Activated CD8-positive, alpha-beta T cell treated with anti-CD3 and anti-CD28 coated beads for 36 hours (primary cell): ENCODE measurements at regions not wholly inside any gene's neighbourhood (a gene's known extent, or its start where the extent isn't known, plus 50 kb on each side); places are given as distances from the start of the nearest gene placed in this dataset.

ENCODE experiments used
- ATAC-seq: fragments of 200-7000 bp; cut with Tn5 transposase; one replicate; pipeline ENCODE4 v1.10.0; 2021; ENCODE audit warnings: mild to moderate bottlenecking, moderate library complexity
- CTCF ChIA-PET: fragments of 350-600 bp; sonication (Branson Sonifier 250); formaldehyde crosslinking; loops from one replicate; lab custom pipeline; 2021; ENCODE audit warnings: antibody characterized with exemption; lab: Charles Lee
- POLR2A ChIA-PET: fragments of 350-600 bp; sonication (Branson Sonifier 250); formaldehyde crosslinking; loops from one replicate; lab custom pipeline; 2021; ENCODE audit warnings: antibody characterized with exemption; lab: Charles Lee
- DNase-seq: peaks from one replicate; pipeline ENCODE4 v3.0.0-alpha.2; 2020
- H3K27ac Mint-ChIP-seq: one replicate; pipeline ENCODE4 v1.8.0; 2021; ENCODE audit warnings: mild to moderate bottlenecking, mixed read lengths
- H3K27me3 Mint-ChIP-seq: one replicate; pipeline ENCODE4 v1.8.0; 2021; ENCODE audit warnings: mixed read lengths
- H3K36me3 Mint-ChIP-seq: one replicate; pipeline ENCODE4 v1.8.0; 2021; ENCODE audit warnings: low read depth, mixed read lengths
- H3K4me1 Mint-ChIP-seq: one replicate; pipeline ENCODE4 v1.8.0; 2021; ENCODE audit warnings: low read depth, mixed read lengths
- H3K4me3 Mint-ChIP-seq: one replicate; pipeline ENCODE4 v1.8.0; 2021; ENCODE audit warnings: mild to moderate bottlenecking, moderate library complexity, mixed read lengths
- H3K9me3 Mint-ChIP-seq: one replicate; pipeline ENCODE4 v1.8.0; 2021; ENCODE audit warnings: mixed read lengths
- CTCF ChIP-seq: fragments of 200-600 bp; IDR thresholded peaks from one replicate; pipeline ENCODE4 v1.8.0; 2022; ENCODE audit warnings: antibody characterized with exemption, mild to moderate bottlenecking
- intact Hi-C: fragments of 100-400 bp; cut with micrococcal nuclease; formaldehyde crosslinking; loops from one replicate; pipeline ENCODE4 v1.10.0; 2022

GRCh38 chr5:88666761-88667495 is 216.1 kb downstream of the MEF2C start:
- DNase-seq (no peak), ATAC-seq (peak; percentile 37)
- Mint-ChIP-seq H3K4me1 (peaks cover 24% of the 10 kb centered on the region), H3K27me3 (peaks cover 76% of the 10 kb centered on the region), H3K36me3 (no peaks in the 10 kb centered on the region), H3K4me3 (peak overlapping the region; percentile 64), H3K9me3 (peaks cover 7% of the 10 kb centered on the region), H3K27ac (no peak overlapping the region)
- CTCF ChIA-PET, result interaction anchor here (0.7 to 3.6 kb wide), 5 partner anchors 10 to 26 kb away, joined by 3 to 11 read pairs (median 5); no protein-coding TSS in a partner anchor
- POLR2A ChIA-PET, result no interaction called here
- intact Hi-C loops, result no loop called here
- no peak for TF ChIP-seq CTCF

GRCh38 chr5:88665750-88666215 is 217.2 kb downstream of the MEF2C start:
- ATAC-seq (no peak), DNase-seq (no peak)
- H3K36me3 Mint-ChIP-seq, result no peaks in the 10 kb centered on the region
- peaks cover 29% of the 10 kb centered on the region for H3K4me1 Mint-ChIP-seq
- ChIA-PET CTCF (interaction anchor here (0.9 to 1.2 kb wide), 3 partner anchors 19 to 25 kb away, joined by 4 to 5 read pairs (median 4); no protein-coding TSS in a partner anchor), POLR2A (no interaction called here)
- H3K4me3 Mint-ChIP-seq, result peak overlapping the region; percentile 64
- H3K27me3 Mint-ChIP-seq, result peaks cover 75% of the 10 kb centered on the region
- peaks cover 7% of the 10 kb centered on the region for H3K9me3 Mint-ChIP-seq
- intact Hi-C loops, result no loop called here
- no peak overlapping the region for H3K27ac Mint-ChIP-seq
- no peak for TF ChIP-seq CTCF

GRCh38 chr5:88664645-88665044 is 218.3 kb downstream of the MEF2C start:
- POLR2A ChIA-PET, result interaction anchor here (0.6 kb wide), 1 partner anchor 444 kb away, joined by 3 read pairs; no protein-coding TSS in a partner anchor
- Mint-ChIP-seq H3K27ac (no peak overlapping the region), H3K4me3 (no peak overlapping the region)

GRCh38 chr5:88663793-88664216 is 219.2 kb downstream of the MEF2C start:
- peaks cover 35% of the 10 kb centered on the region for H3K4me1 Mint-ChIP-seq
- H3K27ac Mint-ChIP-seq, result no peak overlapping the region
- ChIA-PET POLR2A (no interaction called here), CTCF (interaction anchor here (1.0 kb wide), 2 partner anchors 28 to 31 kb away, joined by 3 read pairs; no protein-coding TSS in a partner anchor)
- TF ChIP-seq CTCF, result no peak
- H3K36me3 Mint-ChIP-seq, result peaks cover 3% of the 10 kb centered on the region
- DNase-seq (no peak), ATAC-seq (no peak)
- intact Hi-C loops, result no loop called here
- no peak overlapping the region for H3K4me3 Mint-ChIP-seq
- peaks cover 7% of the 10 kb centered on the region for H3K9me3 Mint-ChIP-seq
- H3K27me3 Mint-ChIP-seq, result peaks cover 73% of the 10 kb centered on the region

More at GRCh38 chr5:88664645-88665044, 218.3 kb downstream of the MEF2C start:
- Mint-ChIP-seq H3K4me1 (peaks cover 32% of the 10 kb centered on the region), H3K36me3 (peaks cover 3% of the 10 kb centered on the region), H3K9me3 (peaks cover 7% of the 10 kb centered on the region), H3K27me3 (peaks cover 71% of the 10 kb centered on the region)
- ATAC-seq (no peak), DNase-seq (no peak)
- no peak for TF ChIP-seq CTCF
- CTCF ChIA-PET, result interaction anchor here (0.9 to 1.2 kb wide), 5 partner anchors 17 to 28 kb away, joined by 3 to 5 read pairs (median 3); no protein-coding TSS in a partner anchor
- intact Hi-C loops, result no loop called here

- ATAC-seq (no peak), DNase-seq (no peak)
- ChIA-PET POLR2A (no interaction called here), CTCF (no interaction called here)
- peaks cover 3% of the 10 kb centered on the region for H3K36me3 Mint-ChIP-seq
- TF ChIP-seq CTCF, result no peak
- intact Hi-C loops, result no loop called here
- H3K27me3 Mint-ChIP-seq, result peaks cover 72% of the 10 kb centered on the region
- H3K4me3 Mint-ChIP-seq, result no peak overlapping the region
- peaks cover 5% of the 10 kb centered on the region for H3K9me3 Mint-ChIP-seq
- no peak overlapping the region for H3K27ac Mint-ChIP-seq
- peaks cover 33% of the 10 kb centered on the region for H3K4me1 Mint-ChIP-seq
Measured at GRCh38 chr5:88662846-88663245, 220.1 kb downstream of the MEF2C start.
